Naive thymus-derived CD4-positive, alpha-beta T cell (primary cell): ENCODE measurements at regions not wholly inside any gene's neighbourhood (a gene's known extent, or its start where the extent isn't known, plus 50 kb on each side); places are given as distances from the start of the nearest gene placed in this dataset.
"Not testable (repeated sequence)": the region's sequence is repeated elsewhere in the genome, so short reads cannot be mapped to it uniquely, and the experiment has no call there.

Experiments
- ATAC-seq: fragments of 150-1000 bp; cut with Tn5 transposase; 2 replicates; pipeline ENCODE4 v1.10.0; 2021; ENCODE audit warnings: mild to moderate bottlenecking, moderate library complexity
- CTCF ChIA-PET: fragments of 350-600 bp; sonication (Branson Sonifier 250); formaldehyde crosslinking; loops from one replicate; lab custom pipeline; 2021; ENCODE audit warnings: antibody characterized with exemption; lab: Charles Lee
- POLR2A ChIA-PET: fragments of 350-600 bp; sonication (Branson Sonifier 250); formaldehyde crosslinking; loops from one replicate; lab custom pipeline; 2021; ENCODE audit warnings: antibody characterized with exemption, inconsistent platforms; lab: Charles Lee
- DNase-seq, 9 donors: peaks; one replicate each; pipeline versions ENCODE4 v3.0.0 to v3.0.0-alpha.2; 2020 to 2022; ENCODE audit warnings: mixed read lengths in 1 of 9
- H3K27ac ChIP-seq: one replicate; pipeline ENCODE4 v1.7.0; 2013; ENCODE audit warnings: mild to moderate bottlenecking, low read depth, low read length, moderate library complexity
- H3K27me3 ChIP-seq, 2 donors: one replicate each; pipeline ENCODE4 v1.7.0; 2013; ENCODE audit warnings: low read length in 2 of 2, mild to moderate bottlenecking in 2 of 2, moderate library complexity in 2 of 2; ENCODE audit not compliant: control insufficient read depth in 2 of 2, insufficient read depth in 2 of 2
- H3K36me3 ChIP-seq, 3 experiments: 1 replicate in 2 of 3; 2 replicates in 1 of 3; pipeline ENCODE4 v1.7.0; 2013; ENCODE audit warnings: low read length in 3 of 3, mild to moderate bottlenecking in 3 of 3, moderate library complexity in 1 of 3; ENCODE audit not compliant: insufficient read depth in 3 of 3, control insufficient read depth in 2 of 3
- H3K4me1 ChIP-seq, 2 donors: one replicate each; pipeline ENCODE4 v1.7.0; 2013; ENCODE audit warnings: low read length in 2 of 2, mild to moderate bottlenecking in 2 of 2, moderate library complexity in 1 of 2; ENCODE audit not compliant: control insufficient read depth in 2 of 2, insufficient read depth in 2 of 2
- H3K4me3 ChIP-seq: 2 replicates; pipeline ENCODE4 v1.7.0; 2013; ENCODE audit warnings: mild to moderate bottlenecking, low read length
- H3K9me3 ChIP-seq, 3 experiments: 1 replicate in 2 of 3; 2 replicates in 1 of 3; pipeline ENCODE4 v1.7.0; 2013; ENCODE audit warnings: low read length in 3 of 3; ENCODE audit not compliant: control insufficient read depth in 2 of 3
- H3K27ac Mint-ChIP-seq, 9 donors: one replicate each; pipeline ENCODE4 v1.8.0; 2020 to 2022; ENCODE audit warnings: mixed read lengths in 9 of 9, mild to moderate bottlenecking in 8 of 9, moderate library complexity in 5 of 9, inconsistent platforms in 2 of 9
- H3K27me3 Mint-ChIP-seq, 5 donors: one replicate each; pipeline ENCODE4 v1.8.0; 2021 to 2022; ENCODE audit warnings: mixed read lengths in 5 of 5, mild to moderate bottlenecking in 1 of 5
- H3K36me3 Mint-ChIP-seq, 5 donors: one replicate each; pipeline ENCODE4 v1.8.0; 2020 to 2022; ENCODE audit warnings: mixed read lengths in 5 of 5, mild to moderate bottlenecking in 3 of 5, inconsistent platforms in 1 of 5
- H3K4me1 Mint-ChIP-seq, 7 donors: one replicate each; pipeline ENCODE4 v1.8.0; 2020 to 2022; ENCODE audit warnings: mixed read lengths in 7 of 7, mild to moderate bottlenecking in 3 of 7, inconsistent platforms in 1 of 7
- H3K4me3 Mint-ChIP-seq, 10 donors: one replicate each; pipeline ENCODE4 v1.8.0; 2020 to 2022; ENCODE audit warnings: mild to moderate bottlenecking in 10 of 10, mixed read lengths in 10 of 10, moderate library complexity in 6 of 10, inconsistent platforms in 2 of 10
- H3K9me3 Mint-ChIP-seq, 11 donors: one replicate each; pipeline ENCODE4 v1.8.0; 2020 to 2022; ENCODE audit warnings: mixed read lengths in 11 of 11, mild to moderate bottlenecking in 4 of 11, inconsistent platforms in 1 of 11, moderate library complexity in 1 of 11
- intact Hi-C, 2 donors: fragments of 100-400 bp; cut with micrococcal nuclease; formaldehyde crosslinking; loops; one replicate each; pipeline ENCODE4 v1.15.1; 2023

DNA sequence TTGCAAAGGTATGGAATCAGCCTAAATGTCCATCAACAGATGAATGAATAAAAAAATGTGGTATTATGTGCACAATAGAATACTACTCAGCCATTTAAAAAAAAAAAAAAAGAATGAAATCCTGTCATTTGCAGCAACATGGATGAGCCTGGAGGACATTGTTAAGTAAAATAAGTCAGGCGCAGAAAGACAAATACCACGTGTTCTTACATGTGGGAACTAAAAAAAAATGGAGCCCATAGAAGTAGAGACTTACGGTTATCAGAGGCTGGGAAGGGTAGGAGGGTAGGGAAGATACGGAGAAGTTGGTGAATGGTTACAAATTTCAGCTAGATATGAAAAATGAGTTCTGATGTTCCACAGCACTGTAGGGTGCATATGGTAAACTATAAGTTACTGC lies 97.2 kb upstream of the SIRPG start:
- ATAC-seq: no peak
- peaks cover 0 to 12% (median 5%) of the 10 kb centered on the region in 11 donors for H3K9me3 Mint-ChIP-seq
- H3K4me3 Mint-ChIP-seq: no peak overlapping the region
- Histone ChIP-seq H3K9me3 (no peaks in the 10 kb centered on the region), H3K27ac (no peak overlapping the region), H3K36me3 (no peaks in the 10 kb centered on the region), H3K4me1 (no peaks in the 10 kb centered on the region), H3K4me3 (no peak overlapping the region), H3K27me3 (no peaks in the 10 kb centered on the region)
- H3K27me3 Mint-ChIP-seq: peaks cover 0 to 51% (median 0%) of the 10 kb centered on the region in 5 donors
- ChIA-PET CTCF (interaction anchor here (0.8 kb wide), 1 partner anchor 200 kb away, joined by 3 read pairs; no protein-coding TSS in a partner anchor), POLR2A (no interaction called here)
- H3K36me3 Mint-ChIP-seq: no peaks in the 10 kb centered on the region
- peaks cover 0 to 6% (median 0%) of the 10 kb centered on the region in 7 donors for H3K4me1 Mint-ChIP-seq
- intact Hi-C loops: no loop called here
- no peak overlapping the region for H3K27ac Mint-ChIP-seq
- DNase-seq: no peak

GRCh38 chr20:1754306-1754705 lies 96.7 kb upstream of the SIRPG start:
- no peaks in the 10 kb centered on the region for H3K9me3 ChIP-seq
- H3K27ac ChIP-seq: no peak overlapping the region
- H3K27ac Mint-ChIP-seq: no peak overlapping the region
- ChIA-PET CTCF (interaction anchor here (1.9 kb wide), 1 partner anchor 23 kb away, joined by 6 read pairs; no protein-coding TSS in a partner anchor), POLR2A (no interaction called here)
- no peak overlapping the region for H3K4me3 ChIP-seq
- no peaks in the 10 kb centered on the region for H3K36me3 Mint-ChIP-seq
- peaks cover 0 to 47% (median 0%) of the 10 kb centered on the region in 5 donors for H3K27me3 Mint-ChIP-seq
- no peaks in the 10 kb centered on the region for H3K4me1 ChIP-seq
- no peak overlapping the region for H3K4me3 Mint-ChIP-seq
- H3K36me3 ChIP-seq: no peaks in the 10 kb centered on the region
- DNase-seq (no peak), ATAC-seq (no peak)
- intact Hi-C loops: no loop called here
- peaks cover 0 to 12% (median 5%) of the 10 kb centered on the region in 11 donors for H3K9me3 Mint-ChIP-seq
- H3K27me3 ChIP-seq: no peaks in the 10 kb centered on the region
- peaks cover 0 to 6% (median 0%) of the 10 kb centered on the region in 7 donors for H3K4me1 Mint-ChIP-seq

DNA sequence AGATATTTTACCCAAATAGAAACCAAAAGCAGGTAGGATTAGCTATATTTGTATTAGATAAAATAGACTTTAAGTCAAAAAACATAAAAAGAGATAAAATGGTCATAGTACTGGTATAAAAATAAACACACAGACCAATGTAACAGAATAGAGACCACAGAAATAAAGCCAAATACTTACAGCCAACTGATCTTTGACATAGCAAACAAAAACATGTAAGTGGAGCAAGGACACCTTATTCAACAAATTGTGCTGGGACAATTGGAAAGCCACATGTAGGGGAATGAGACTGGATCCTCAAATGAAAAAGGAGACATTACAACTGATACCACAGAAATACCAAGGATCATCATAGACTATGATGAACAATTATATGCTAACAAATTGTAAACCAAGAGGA lies 94.5 kb upstream of the SIRPG start:
- intact Hi-C loops: no loop called here
- Mint-ChIP-seq H3K27me3 (peaks cover 0 to 56% (median 0%) of the 10 kb centered on the region in 5 donors), H3K36me3 (no peaks in the 10 kb centered on the region), H3K9me3 (peaks cover 0 to 12% (median 5%) of the 10 kb centered on the region in 11 donors), H3K4me3 (no peak overlapping the region), H3K4me1 (peaks cover 0 to 6% (median 0%) of the 10 kb centered on the region in 7 donors), H3K27ac (peak overlapping the region in 1 of 9 donors; percentile 44)
- H3K9me3 ChIP-seq: no peaks in the 10 kb centered on the region
- ATAC-seq (no peak), DNase-seq (no peak)
- ChIA-PET CTCF (no interaction called here), POLR2A (no interaction called here)
- H3K36me3 ChIP-seq: no peaks in the 10 kb centered on the region
- no peak overlapping the region for H3K4me3 ChIP-seq
- H3K27me3 ChIP-seq: no peaks in the 10 kb centered on the region
- H3K27ac ChIP-seq: no peak overlapping the region
- H3K4me1 ChIP-seq: no peaks in the 10 kb centered on the region

GRCh38 chr20:1748777-1749176 lies 91.2 kb upstream of the SIRPG start:
- no peak overlapping the region for H3K4me3 Mint-ChIP-seq
- CTCF ChIA-PET: no interaction called here

GRCh38 chr20:1747953-1748577 lies 90.5 kb upstream of the SIRPG start:
- DNase-seq (no peak), ATAC-seq (no peak)
- Mint-ChIP-seq H3K36me3 (no peaks in the 10 kb centered on the region), H3K27me3 (peaks cover 0 to 45% (median 0%) of the 10 kb centered on the region in 5 donors), H3K4me1 (peaks cover 0 to 3% (median 0%) of the 10 kb centered on the region in 7 donors), H3K9me3 (peaks cover 0 to 12% (median 5%) of the 10 kb centered on the region in 11 donors), H3K27ac (no peak overlapping the region), H3K4me3 (no peak overlapping the region)
- CTCF ChIA-PET: interaction anchor here (1.0 kb wide), 1 partner anchor 29 kb away, joined by 3 read pairs; no protein-coding TSS in a partner anchor
- Histone ChIP-seq H3K27me3 (no peaks in the 10 kb centered on the region), H3K9me3 (no peaks in the 10 kb centered on the region), H3K4me1 (no peaks in the 10 kb centered on the region), H3K4me3 (no peak overlapping the region), H3K27ac (no peak overlapping the region), H3K36me3 (no peaks in the 10 kb centered on the region)
- POLR2A ChIA-PET: no interaction called here
- intact Hi-C loops: no loop called here

More at GRCh38 chr20:1748777-1749176, 91.2 kb upstream of the SIRPG start:
- Mint-ChIP-seq H3K9me3 (peaks cover 0 to 12% (median 5%) of the 10 kb centered on the region in 11 donors), H3K27ac (no peak overlapping the region), H3K27me3 (peaks cover 0 to 50% (median 0%) of the 10 kb centered on the region in 5 donors), H3K36me3 (no peaks in the 10 kb centered on the region), H3K4me1 (peaks cover 0 to 3% (median 0%) of the 10 kb centered on the region in 7 donors)
- Histone ChIP-seq H3K4me3 (no peak overlapping the region), H3K36me3 (no peaks in the 10 kb centered on the region), H3K4me1 (no peaks in the 10 kb centered on the region), H3K9me3 (no peaks in the 10 kb centered on the region), H3K27me3 (no peaks in the 10 kb centered on the region), H3K27ac (no peak overlapping the region)
- no peak for ATAC-seq
- intact Hi-C loops: no loop called here
- no peak for DNase-seq
- POLR2A ChIA-PET: no interaction called here

DNA sequence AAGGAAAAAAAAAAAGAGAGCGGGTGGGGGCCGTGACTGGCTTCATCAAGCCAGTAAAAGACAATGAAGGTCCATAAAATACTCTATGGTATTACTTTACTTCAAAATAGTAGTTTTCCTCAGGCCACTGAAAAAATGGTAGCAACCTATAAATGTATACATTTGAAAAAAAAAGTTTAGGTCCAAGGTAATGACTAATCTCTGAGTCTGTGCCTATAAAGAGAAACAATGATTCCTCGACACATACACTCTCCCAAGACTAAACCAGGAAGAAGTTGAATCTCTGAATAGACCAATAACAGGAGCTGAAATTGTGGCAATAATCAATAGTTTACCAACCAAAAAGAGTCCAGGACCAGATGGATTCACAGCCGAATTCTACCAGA lies 84.5 kb upstream of the SIRPG start:
- H3K36me3 ChIP-seq, intact Hi-C loops, H3K4me1 ChIP-seq, H3K27me3 ChIP-seq, ATAC-seq, POLR2A ChIA-PET, H3K27ac Mint-ChIP-seq, DNase-seq, H3K36me3 Mint-ChIP-seq, H3K9me3 Mint-ChIP-seq, H3K4me3 Mint-ChIP-seq, H3K27ac ChIP-seq, H3K4me3 ChIP-seq, H3K9me3 ChIP-seq: not testable (repeated sequence)
- H3K4me1 Mint-ChIP-seq: peaks cover 4 to 18% (median 8%) of the 10 kb centered on the region in 7 donors
- H3K27me3 Mint-ChIP-seq: peaks cover 0 to 35% (median 21%) of the 10 kb centered on the region in 5 donors
- CTCF ChIA-PET: interaction anchor here (0.7 kb wide), 1 partner anchor 203 kb away, joined by 4 read pairs; no protein-coding TSS in a partner anchor
